Stimulated activated CD8-positive, alpha-beta memory T cell treated with anti-CD3 and anti-CD28 coated beads, Interleukin-7, amount 100 ng/mL, for 4 hours (primary cell): ENCODE measurements at regions not wholly inside any gene's neighbourhood (a gene's known extent, or its start where the extent isn't known, plus 50 kb on each side); places are given as distances from the start of the nearest gene placed in this dataset.

Experiments
- DNase-seq, 2 donors: peaks; one replicate each; pipeline ENCODE4 v3.0.0-alpha.2; 2020; ENCODE audit warnings: low read depth in 2 of 2

GRCh38 chr2:226435146-226435545 is 364.5 kb downstream of the IRS1 start:
- DNase-seq: no peak

DNA sequence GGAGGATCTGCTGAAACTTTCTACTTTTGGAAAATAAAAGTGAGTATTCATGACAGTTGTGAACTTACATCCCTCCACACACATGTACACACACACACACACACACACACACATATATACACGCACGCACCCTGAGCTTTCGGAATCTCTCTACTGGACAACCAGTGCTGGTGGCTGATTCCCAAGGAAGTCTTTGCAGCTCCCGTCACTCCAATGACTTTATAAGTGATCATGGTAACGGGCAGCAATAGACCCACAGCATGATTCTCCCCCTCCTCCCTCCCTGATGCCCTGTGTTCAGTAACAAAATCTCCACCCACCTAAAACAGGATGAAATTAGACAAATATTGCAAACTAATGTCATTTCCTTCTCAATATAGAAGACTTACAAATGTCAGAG is 364.9 kb downstream of the IRS1 start:
- DNase-seq: no peak

DNA sequence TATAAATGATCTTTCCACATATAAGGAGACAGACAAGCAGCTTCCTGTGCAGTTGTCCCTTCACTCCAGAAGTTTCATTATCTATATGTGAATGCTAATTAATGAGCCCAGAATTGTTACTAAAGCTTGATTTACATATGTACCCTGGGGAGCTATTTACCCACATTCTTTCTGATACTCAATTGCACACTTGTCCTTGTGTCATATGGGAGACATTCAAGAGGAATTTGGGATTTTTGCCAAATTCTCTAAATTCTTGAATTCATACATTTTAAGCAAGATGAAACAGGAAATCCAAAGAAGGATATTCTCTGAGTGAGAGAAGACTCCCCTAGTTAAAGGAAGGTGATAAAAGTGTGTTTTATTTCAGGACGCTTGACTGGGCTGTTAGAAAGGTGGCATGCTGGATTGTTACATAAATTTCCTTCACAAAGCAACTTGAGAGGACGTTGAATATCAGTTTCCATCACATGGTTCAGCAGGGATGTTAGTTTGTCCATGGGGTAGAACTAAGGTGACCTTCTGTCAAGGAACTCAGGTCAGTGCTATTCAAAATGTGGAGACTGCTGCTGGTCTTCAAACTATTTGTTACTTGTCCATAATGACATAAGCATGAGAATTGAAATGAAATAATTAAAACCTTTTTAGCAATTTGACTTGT is 368.2 kb downstream of the IRS1 start:
- no peak for DNase-seq

GRCh38 chr2:226429476-226429875 is 370.1 kb downstream of the IRS1 start:
- no peak for DNase-seq

DNA sequence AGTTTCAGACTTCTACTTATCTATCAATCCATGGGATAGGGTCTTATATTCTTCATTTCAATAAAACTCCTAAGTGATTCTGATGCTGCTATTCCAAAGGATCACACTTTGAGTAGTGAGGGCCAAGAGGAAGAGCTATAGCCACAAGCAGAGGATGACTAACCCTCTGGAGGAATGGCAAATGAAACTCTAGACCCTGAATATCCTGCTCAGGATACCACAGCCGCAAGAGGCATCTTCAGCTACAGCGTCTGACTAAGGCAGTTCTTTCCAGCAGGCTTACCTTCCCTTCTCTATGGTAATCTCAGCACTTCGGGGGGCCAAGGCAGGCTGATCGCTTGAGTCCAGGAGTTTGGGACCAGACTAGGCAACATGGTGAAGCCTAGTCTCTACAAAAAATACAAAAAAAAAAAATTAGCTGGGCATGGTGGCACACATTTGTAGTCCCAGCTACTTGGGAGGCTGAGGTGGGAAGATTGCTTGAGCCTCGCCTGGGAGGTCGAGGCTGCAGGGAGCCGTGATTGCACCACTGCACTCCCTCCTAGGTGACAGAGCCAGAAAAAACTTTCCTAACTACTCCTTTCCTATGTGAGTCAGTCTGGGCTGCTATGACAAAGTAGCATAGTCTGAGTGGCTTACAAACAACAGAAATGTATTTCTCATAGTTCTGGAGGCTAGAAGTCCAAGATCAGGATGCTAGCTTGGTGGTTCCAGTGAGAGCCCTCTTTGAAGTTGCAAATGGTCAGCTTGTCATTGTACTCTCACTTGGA is 371.9 kb downstream of the IRS1 start:
- DNase-seq: no peak

- DNase-seq: no peak
These were observed 373.3 kb downstream of the IRS1 start for GRCh38 chr2:226426292-226426736.

DNA sequence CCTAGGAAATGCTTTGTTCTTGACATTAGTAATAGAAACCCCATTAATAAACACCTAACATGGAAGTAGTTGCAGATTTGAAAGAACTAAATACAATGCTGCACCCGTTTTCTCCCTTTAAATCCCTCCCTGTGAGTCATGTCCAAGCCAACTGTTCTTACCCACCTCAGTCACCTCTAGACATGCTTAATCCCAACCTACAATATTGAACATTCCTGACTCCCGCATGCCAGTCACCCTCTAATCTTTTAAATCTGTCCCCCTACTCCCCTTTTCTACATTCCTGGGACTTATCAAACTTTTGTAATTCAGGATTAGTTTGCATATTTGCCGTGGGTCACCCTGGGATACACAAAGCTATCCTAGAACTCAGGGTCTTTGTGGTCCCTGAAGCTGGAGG is 374.6 kb downstream of the IRS1 start:
- no peak for DNase-seq

- no peak for DNase-seq
These were observed 376.1 kb downstream of the IRS1 start for GRCh38 chr2:226423498-226423960.

GRCh38 chr2:226420646-226421045 is 379.0 kb downstream of the IRS1 start:
- DNase-seq: no peak

DNA sequence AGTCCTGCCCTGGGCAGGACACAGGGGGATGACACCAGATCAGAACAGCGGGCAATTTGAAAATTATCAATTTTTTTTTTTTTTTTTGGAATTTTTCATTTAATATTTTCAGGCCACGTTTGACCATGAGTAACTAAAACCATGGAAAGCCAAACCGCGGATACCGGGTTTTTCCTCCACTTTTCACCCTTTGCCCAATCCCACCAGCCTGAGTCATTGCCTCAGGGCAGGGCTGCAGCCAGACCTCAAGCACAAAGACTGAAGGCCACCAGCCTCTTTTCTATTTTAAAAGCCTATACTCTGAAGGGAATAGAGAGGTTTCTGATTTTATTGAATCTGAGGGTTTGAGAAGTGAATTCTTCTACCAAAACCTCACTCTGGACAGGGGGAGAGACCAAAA is 381.1 kb downstream of the IRS1 start:
- no peak for DNase-seq

DNA sequence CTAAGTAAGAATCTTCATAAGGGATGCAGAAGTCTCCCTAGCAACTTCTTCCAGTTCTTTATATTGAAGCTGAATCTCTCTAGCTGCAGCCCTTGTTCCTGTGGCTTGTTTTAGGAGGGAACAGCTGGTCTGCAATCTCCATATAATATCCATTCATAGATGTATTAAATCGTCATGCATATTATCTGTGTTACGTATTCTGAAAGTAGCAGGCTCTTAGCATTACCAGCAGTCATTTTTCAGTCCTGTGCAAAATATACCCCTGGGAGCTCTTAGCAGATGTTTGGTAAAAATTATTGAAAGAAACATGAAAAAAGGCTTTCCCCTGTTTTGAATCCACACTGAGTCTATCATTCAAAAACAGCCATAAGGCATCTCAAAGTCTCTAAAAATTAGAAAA is 385.3 kb downstream of the IRS1 start:
- DNase-seq: no peak

GRCh38 chr2:226413498-226414130 is 386.0 kb downstream of the IRS1 start:
- no peak for DNase-seq

DNA sequence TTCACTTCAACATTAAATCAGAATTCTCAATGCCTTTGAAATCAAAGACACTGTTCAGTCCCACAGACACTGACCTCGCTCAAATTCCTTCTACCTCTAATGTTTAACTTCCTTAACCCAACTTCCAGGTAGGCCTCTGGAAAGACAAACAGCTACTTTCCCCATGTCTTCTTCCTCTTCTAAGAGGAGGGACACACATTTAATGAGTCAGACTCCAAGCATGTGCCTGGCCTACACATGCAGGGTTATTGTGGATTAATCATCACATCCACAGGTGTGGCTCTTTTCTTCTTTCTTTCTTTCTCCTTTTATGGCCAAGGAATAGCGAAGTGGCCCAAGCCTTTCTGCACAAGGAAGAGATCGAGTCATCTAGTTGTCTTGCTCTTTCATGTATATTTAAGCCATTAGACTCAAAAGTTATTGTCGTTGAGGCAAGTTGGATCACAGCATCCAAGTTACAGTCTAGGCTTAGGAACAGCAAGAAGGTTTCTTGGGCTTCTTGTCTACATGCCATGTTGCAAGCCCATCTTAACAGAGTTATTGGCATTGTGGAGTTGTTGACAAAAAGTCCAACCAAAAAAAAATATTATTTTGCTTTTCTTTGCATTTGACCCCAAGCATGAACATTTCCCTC is 387.8 kb downstream of the IRS1 start:
- no peak for DNase-seq

- DNase-seq: no peak
These were observed 388.4 kb downstream of the IRS1 start for GRCh38 chr2:226411205-226411604.

DNA sequence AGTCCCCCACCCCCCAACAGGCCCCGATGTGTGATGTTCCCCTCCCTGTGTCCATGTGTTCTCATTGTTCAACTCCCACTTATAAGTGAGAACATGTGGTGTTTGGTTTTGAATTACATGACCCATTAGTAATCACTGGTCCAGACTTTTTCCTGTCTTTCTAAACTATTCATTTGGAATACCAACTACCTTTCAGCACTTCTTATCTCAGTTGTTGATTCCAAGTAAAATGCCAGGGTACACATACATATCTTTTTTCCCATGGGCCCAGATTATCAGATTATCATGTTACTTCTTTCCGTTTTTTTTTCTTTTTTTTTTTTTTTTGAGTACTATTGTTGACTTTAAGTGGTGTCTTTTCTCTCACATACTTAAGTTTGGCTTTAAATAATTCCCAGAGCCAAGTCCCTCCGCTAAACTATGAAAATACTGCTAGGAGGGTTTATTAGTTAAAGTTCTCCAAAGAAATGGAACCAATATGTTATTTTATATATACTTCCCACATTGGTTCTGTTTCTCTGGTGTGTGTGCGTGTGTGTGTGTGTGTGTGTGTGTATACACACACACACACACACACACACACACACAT is 389.3 kb downstream of the IRS1 start:
- no peak for DNase-seq

- DNase-seq: no peak
These were observed 390.5 kb downstream of the IRS1 start for GRCh38 chr2:226409134-226409533.

DNA sequence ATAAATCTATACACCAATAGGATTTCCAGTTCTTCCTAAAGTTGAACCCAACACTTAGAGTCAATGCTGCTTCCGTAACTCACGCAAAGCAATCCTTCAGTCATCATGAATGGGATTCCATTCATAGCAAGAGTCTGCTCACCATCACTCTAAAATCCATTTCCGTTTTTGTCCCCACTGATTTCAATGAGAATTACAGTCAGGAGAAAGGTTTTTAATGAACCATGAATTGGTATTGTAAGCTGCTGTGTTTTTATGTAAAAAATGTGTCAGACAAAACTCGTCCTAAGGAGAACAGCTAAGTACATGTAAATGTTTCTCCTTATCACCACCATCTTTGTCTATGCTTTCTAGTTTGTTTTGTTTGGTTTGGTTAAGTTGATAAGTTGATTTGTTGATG is 391.5 kb downstream of the IRS1 start:
- DNase-seq: no peak

DNA sequence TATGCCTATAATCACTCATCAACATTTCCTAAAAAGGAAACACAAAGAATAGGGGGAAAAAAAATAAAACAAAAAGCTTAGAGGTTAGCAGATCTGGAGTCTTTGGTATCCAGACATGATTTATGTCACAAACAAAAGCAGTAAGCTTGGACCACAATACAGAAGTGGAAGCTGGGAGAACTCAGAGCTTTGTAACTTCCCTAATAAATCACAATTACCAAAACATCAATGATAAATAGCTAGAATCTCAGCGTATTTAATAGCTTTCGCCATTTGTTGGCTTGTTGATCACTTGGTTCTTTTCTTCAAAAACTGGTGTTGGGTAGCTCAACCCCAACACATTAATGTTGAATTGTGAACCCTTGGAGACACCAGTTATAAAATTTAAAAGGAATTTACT is 392.5 kb downstream of the IRS1 start:
- no peak for DNase-seq

DNA sequence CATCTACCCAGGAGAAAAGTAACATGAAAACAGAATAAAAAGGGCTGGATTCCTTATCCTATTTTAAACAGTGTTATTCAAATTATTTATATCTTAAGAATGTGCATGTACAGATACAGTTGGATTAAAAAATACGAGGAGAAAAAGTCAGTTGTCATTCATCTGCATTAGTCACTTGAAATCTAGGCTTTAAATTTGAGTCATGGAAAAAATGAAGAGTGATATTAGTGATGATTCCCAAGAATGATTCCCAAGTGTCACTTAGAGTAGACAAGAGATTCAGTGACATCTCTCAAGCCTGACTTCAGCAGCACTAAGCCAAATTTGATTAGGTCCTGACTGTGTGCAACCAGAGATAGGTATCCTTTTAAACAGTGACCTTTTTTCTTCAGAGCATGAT is 394.2 kb downstream of the IRS1 start:
- DNase-seq: no peak

- DNase-seq: no peak
These were observed 396.3 kb downstream of the IRS1 start for GRCh38 chr2:226403369-226403768.

GRCh38 chr2:226399006-226399405 is 400.6 kb downstream of the IRS1 start:
- DNase-seq: no peak

GRCh38 chr2:226398580-226398979 is 401.0 kb downstream of the IRS1 start:
- DNase-seq: no peak
